Panc1 (cell line): ENCODE measurements at regions not wholly inside any gene's neighbourhood (a gene's known extent, or its start where the extent isn't known, plus 50 kb on each side); places are given as distances from the start of the nearest gene placed in this dataset.

Experiments used
- ATAC-seq: fragments of 200-7000 bp; cut with Tn5 transposase; 2 replicates; pipeline ENCODE4 v1.9.1; 2020; ENCODE audit warnings: mild to moderate bottlenecking, moderate library complexity
- BruUV-seq: library from RNA; stranded (reverse); fragments of 400-500 nt; replicated peaks from 2 replicates; lab custom pipeline; 2021; lab: Mats Ljungman, UMichigan
- CTCF ChIA-PET: fragments of 300-600 bp; sonication (Branson Sonifier 250); formaldehyde crosslinking; loops from one replicate; lab custom pipeline; 2022; ENCODE audit warnings: antibody characterized with exemption; lab: Charles Lee
- POLR2A ChIA-PET: fragments of 300-600 bp; sonication (Branson Sonifier 250); formaldehyde crosslinking; loops from one replicate; lab custom pipeline; 2022; ENCODE audit warnings: antibody characterized with exemption; lab: Charles Lee
- DNase-seq: peaks from one replicate; pipeline ENCODE4 v3.0.0-alpha.2; 2010; ENCODE audit warnings: low read depth, low spot score
- H3K27ac ChIP-seq: 2 replicates; pipeline ENCODE4 v1.5.1; 2011; ENCODE audit warnings: mild to moderate bottlenecking, low read length, inconsistent platforms
- H3K27me3 ChIP-seq: fragments of 200-500 bp; sonication (Bioruptor generic); 2 replicates; pipeline ENCODE4 v1.6.0; 2014; ENCODE audit warnings: low read length, inconsistent platforms; ENCODE audit not compliant: control insufficient read depth, insufficient read depth
- H3K36me3 ChIP-seq: fragments of 200-500 bp; sonication (Bioruptor generic); 2 replicates; pipeline ENCODE4 v1.5.1; 2014; ENCODE audit warnings: inconsistent platforms, mild to moderate bottlenecking, low read length, moderate library complexity; ENCODE audit not compliant: control insufficient read depth, insufficient read depth
- H3K4me1 ChIP-seq: 2 replicates; pipeline ENCODE4 v1.5.1; 2011; ENCODE audit warnings: inconsistent platforms, mild to moderate bottlenecking, low read length, moderate library complexity; ENCODE audit not compliant: control insufficient read depth, insufficient read depth
- H3K4me3 ChIP-seq, 2 experiments: 2 replicates each; pipeline ENCODE4 v1.5.1; 2011 to 2012; ENCODE audit warnings: low read depth in 2 of 2, low read length in 2 of 2, mild to moderate bottlenecking in 2 of 2, inconsistent platforms in 1 of 2, moderate library complexity in 1 of 2
- H3K9me3 ChIP-seq: fragments of 200-500 bp; sonication (Bioruptor generic); 2 replicates; pipeline ENCODE4 v1.5.1; 2014; ENCODE audit warnings: low read depth, mild to moderate bottlenecking, inconsistent platforms, low read length, moderate library complexity; ENCODE audit not compliant: control insufficient read depth, insufficient read depth
- CTCF ChIP-seq: fragments of 450-650 bp; IDR thresholded peaks from 2 replicates; pipeline ENCODE4 v1.5.1; 2017; ENCODE audit warnings: mild to moderate bottlenecking
- POLR2AphosphoS5 ChIP-seq: IDR thresholded peaks from 2 replicates; pipeline ENCODE4 v1.6.1; 2012; ENCODE audit warnings: mild to moderate bottlenecking, low read depth, low read length, moderate library complexity
- SIN3A ChIP-seq: IDR thresholded peaks from 2 replicates; pipeline ENCODE4 v1.6.1; 2012; ENCODE audit warnings: low read depth, mild to moderate bottlenecking, low read length, moderate library complexity, borderline replicate concordance; ENCODE audit not compliant: insufficient read depth
- TCF7L2 ChIP-seq: IDR thresholded peaks from 2 replicates; pipeline ENCODE4 v1.6.1; 2011; ENCODE audit warnings: mild to moderate bottlenecking, low read depth, low read length, inconsistent platforms
- in situ Hi-C: cut with HindIII; loops from 2 replicates; pipeline ENCODE4 v1.10.0; 2016; ENCODE audit warnings: low sequenced_read_pairs, low pct_unique_long_range_greater_than_20kb
- intact Hi-C: fragments of 100-400 bp; cut with micrococcal nuclease; formaldehyde crosslinking; loops from one replicate; pipeline ENCODE4 v1.10.0; 2022; ENCODE audit not compliant: unreplicated experiment
- TF ChIP-seq, protein P1 (sequence below), 2 experiments: IDR thresholded peaks; 2 replicates each; pipeline ENCODE4 v1.6.1; 2011 to 2012; ENCODE audit warnings: low read depth in 2 of 2, control low read depth in 1 of 2, low read length in 1 of 2, mild to moderate bottlenecking in 1 of 2, moderate library complexity in 1 of 2; ENCODE audit not compliant: insufficient read depth in 1 of 2

DNA sequence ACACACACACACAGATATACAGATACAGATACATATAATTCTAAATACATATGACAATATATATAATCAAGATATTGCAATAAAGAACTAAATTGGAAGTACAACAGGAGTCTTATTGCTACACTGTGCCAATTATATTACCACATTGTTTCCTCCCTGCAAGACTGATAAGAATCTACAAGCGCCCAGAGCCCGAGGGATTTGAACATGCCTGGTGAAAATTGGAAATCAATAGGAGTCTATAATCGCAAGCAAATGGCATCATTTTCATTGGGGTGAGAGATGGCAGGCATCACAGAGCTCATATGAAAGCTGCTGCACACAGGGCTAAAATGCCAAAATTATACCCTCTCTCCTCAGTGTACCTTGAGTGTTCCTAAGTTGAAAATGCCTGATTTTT lies 152.9 kb upstream of the PTBP2 start:
- in situ Hi-C loops, result no loop called here
- POLR2A ChIA-PET, result no interaction called here
- intact Hi-C loops, result no loop called here

GRCh38 chr1:96569288-96569687 lies 152.3 kb upstream of the PTBP2 start:
- in situ Hi-C loops, result no loop called here
- no peaks in the 10 kb centered on the region for H3K27me3 ChIP-seq
- no peak overlapping the region for H3K27ac ChIP-seq
- no peak for ATAC-seq
- CTCF ChIA-PET, result no interaction called here
- no peaks in the 10 kb centered on the region for H3K36me3 ChIP-seq
- intact Hi-C loops, result no loop called here
- H3K4me3 ChIP-seq, result no peak overlapping the region
- no peaks in the 10 kb centered on the region for H3K4me1 ChIP-seq
- no peaks in the 10 kb centered on the region for H3K9me3 ChIP-seq
- TF ChIP-seq CTCF (no peak), POLR2AphosphoS5 (no peak), TCF7L2 (no peak), SIN3A (no peak)
- TF ChIP-seq, protein P1, sequence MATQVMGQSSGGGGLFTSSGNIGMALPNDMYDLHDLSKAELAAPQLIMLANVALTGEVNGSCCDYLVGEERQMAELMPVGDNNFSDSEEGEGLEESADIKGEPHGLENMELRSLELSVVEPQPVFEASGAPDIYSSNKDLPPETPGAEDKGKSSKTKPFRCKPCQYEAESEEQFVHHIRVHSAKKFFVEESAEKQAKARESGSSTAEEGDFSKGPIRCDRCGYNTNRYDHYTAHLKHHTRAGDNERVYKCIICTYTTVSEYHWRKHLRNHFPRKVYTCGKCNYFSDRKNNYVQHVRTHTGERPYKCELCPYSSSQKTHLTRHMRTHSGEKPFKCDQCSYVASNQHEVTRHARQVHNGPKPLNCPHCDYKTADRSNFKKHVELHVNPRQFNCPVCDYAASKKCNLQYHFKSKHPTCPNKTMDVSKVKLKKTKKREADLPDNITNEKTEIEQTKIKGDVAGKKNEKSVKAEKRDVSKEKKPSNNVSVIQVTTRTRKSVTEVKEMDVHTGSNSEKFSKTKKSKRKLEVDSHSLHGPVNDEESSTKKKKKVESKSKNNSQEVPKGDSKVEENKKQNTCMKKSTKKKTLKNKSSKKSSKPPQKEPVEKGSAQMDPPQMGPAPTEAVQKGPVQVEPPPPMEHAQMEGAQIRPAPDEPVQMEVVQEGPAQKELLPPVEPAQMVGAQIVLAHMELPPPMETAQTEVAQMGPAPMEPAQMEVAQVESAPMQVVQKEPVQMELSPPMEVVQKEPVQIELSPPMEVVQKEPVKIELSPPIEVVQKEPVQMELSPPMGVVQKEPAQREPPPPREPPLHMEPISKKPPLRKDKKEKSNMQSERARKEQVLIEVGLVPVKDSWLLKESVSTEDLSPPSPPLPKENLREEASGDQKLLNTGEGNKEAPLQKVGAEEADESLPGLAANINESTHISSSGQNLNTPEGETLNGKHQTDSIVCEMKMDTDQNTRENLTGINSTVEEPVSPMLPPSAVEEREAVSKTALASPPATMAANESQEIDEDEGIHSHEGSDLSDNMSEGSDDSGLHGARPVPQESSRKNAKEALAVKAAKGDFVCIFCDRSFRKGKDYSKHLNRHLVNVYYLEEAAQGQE (IDR thresholded peaks at IDR 0.05; ENCODE audit: insufficient read depth in 1 of 2, low read depth in 2 of 2, low read length in 1 of 2), result no peak
- no peak for DNase-seq
- POLR2A ChIA-PET, result no interaction called here
- BruUV-seq, result no TSS peak

More for the DNA sequence above, 152.9 kb upstream of the PTBP2 start:
- TF ChIP-seq SIN3A (no peak), TCF7L2 (no peak), CTCF (no peak)
- TF ChIP-seq, protein P1 (IDR thresholded peaks at IDR 0.05; ENCODE audit: insufficient read depth in 1 of 2, low read depth in 2 of 2, low read length in 1 of 2), result no peak
- Histone ChIP-seq H3K4me1 (no peaks in the 10 kb centered on the region), H3K27me3 (no peaks in the 10 kb centered on the region), H3K9me3 (no peaks in the 10 kb centered on the region), H3K36me3 (no peaks in the 10 kb centered on the region), H3K4me3 (no peak overlapping the region), H3K27ac (no peak overlapping the region)
- ATAC-seq (no peak), DNase-seq (no peak)
- BruUV-seq, result no TSS peak
- CTCF ChIA-PET, result no interaction called here
